Small intestine (tissue), 7 donors: ENCODE measurements at regions not wholly inside any gene's neighbourhood (a gene's known extent, or its start where the extent isn't known, plus 50 kb on each side); places are given as distances from the start of the nearest gene placed in this dataset.
"Not testable (repeated sequence)": the region's sequence is repeated elsewhere in the genome, so short reads cannot be mapped to it uniquely, and the experiment has no call there.

Experiments
- DNase-seq, 2 donors: peaks; one replicate each; pipeline versions ENCODE4 v3.0.0 to v3.0.0-alpha.2; 2013
- FAIRE-seq: peaks from 2 replicates; lab custom pipeline; 2012; peaks lifted over from hg19 to GRCh38; lab: Jason Lieb, UNC
- H3K27ac ChIP-seq, 3 donors: one replicate each; pipeline ENCODE4 v1.5.1; 2013; ENCODE audit warnings: low read length in 2 of 3, mild to moderate bottlenecking in 2 of 3, control low read depth in 1 of 3, inconsistent platforms in 1 of 3, low read depth in 1 of 3, moderate library complexity in 1 of 3
- H3K27me3 ChIP-seq, 3 donors: one replicate each; pipeline ENCODE4 v1.6.1; 2013; ENCODE audit warnings: low read length in 3 of 3, inconsistent platforms in 1 of 3; ENCODE audit not compliant: control insufficient read depth in 3 of 3, insufficient read depth in 3 of 3
- H3K36me3 ChIP-seq, 3 donors: one replicate each; pipeline ENCODE4 v1.6.1; 2013; ENCODE audit warnings: low read length in 3 of 3, inconsistent platforms in 1 of 3, low read depth in 1 of 3, mild to moderate bottlenecking in 1 of 3, moderate library complexity in 1 of 3; ENCODE audit not compliant: control insufficient read depth in 3 of 3, insufficient read depth in 2 of 3
- H3K4me1 ChIP-seq, 3 donors: one replicate each; pipeline ENCODE4 v1.6.1; 2013; ENCODE audit warnings: low read length in 2 of 3, inconsistent platforms in 1 of 3, low read depth in 1 of 3, mild to moderate bottlenecking in 1 of 3, moderate library complexity in 1 of 3; ENCODE audit not compliant: control insufficient read depth in 3 of 3, insufficient read depth in 2 of 3
- H3K4me3 ChIP-seq, 3 donors: one replicate each; pipeline ENCODE4 v1.5.1; 2013; ENCODE audit warnings: low read length in 3 of 3, control low read depth in 1 of 3, inconsistent platforms in 1 of 3, low read depth in 1 of 3, mild to moderate bottlenecking in 1 of 3, moderate library complexity in 1 of 3
- H3K9me3 ChIP-seq, 2 donors: one replicate each; pipeline ENCODE4 v1.6.1; 2013; ENCODE audit warnings: low read depth in 1 of 2, low read length in 1 of 2; ENCODE audit not compliant: control insufficient read depth in 2 of 2, insufficient read depth in 1 of 2
- WGBS, 3 donors: extraction: QIAGEN DNeasy Blood & Tissue Kit; methylation state at CpG; one replicate each; pipeline ENCODE4 v1.1.7; 2013; 5-methylcytosine and 5-hydroxymethylcytosine counted together
- donor health status: healthy with polysubstance abuse.
- donor health status: control.
- donor health status: control.
- donor health status: Bipolar disorder and iron deficiency.
- donor health status: healthy.

DNA sequence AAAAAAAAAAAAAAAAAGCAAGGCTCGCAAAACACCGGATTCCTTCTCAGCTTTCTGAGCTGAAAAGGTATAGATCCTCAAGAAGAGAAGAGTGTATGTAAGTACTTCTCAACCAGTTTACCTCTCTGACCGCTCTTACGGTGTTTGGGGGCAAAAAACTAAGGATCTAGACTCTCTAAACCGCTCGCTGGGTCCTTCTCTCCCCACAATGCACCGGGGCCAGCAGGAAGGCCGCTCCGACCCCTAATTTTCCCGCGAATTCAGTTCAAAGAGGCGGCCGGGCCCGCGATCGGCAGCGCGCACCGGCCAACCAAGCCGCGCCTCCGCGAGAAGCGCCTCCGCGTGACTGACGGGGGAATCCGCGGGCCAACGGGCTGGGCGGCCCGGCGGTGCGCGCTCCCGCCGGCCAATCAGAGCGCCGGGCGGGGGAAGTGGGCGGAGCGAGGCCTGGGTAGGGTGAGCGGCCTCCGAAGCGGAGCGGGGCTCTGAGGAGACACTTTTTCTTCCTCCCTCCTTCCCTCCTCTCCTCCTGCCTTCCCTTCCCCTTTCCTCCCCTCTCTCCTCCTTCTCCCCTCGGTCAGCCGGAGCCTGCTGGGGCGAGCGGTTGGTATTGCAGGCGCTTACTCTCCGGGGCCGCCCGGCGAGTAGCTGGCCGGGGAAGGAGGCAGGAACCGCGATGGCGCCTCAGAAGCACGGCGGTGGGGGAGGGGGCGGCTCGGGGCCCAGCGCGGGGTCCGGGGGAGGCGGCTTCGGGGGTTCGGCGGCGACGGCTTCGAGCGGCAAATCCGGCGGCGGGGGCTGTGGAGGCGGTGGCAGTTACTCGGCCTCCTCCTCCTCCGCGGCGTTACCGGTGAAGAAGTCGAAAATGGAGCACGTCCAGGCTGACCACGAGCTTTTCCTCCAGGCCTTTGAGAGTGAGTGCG, 93.0 kb downstream of the CRLF3 start:
- H3K27me3 ChIP-seq, H3K9me3 ChIP-seq, H3K4me1 ChIP-seq, H3K36me3 ChIP-seq, FAIRE-seq: not testable (repeated sequence)
- 0 to 1% (median 1%) methylated on average over 44 to 87 of the region's 87 CpGs for WGBS, 3 donors
- Histone ChIP-seq H3K27ac (peak overlapping the region; percentile 80 to 93 (median 92)), H3K4me3 (peak overlapping the region; percentile 69 to 97 (median 89))
- DNase-seq, result peak; percentile 77 to 86

DNA sequence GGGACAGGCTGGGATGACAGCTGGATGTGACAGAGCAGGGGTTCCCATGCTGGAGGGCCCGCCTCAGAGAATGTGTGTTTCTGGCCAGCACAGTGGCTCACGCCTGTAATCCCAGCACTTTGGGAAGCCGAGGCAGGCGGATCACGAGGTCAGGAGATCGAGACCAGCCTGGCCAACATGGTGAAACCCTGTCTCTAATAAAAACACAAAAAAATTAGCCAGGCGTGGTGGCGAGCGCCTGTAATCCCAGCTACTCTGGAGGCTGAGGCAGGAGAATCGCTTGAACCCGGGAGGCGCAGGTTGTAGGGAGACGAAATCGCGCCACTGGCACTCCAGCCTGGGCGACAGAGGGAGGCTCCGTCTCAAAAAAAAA, 93.7 kb downstream of the CRLF3 start:
- not testable (repeated sequence) for H3K27me3 ChIP-seq, DNase-seq, H3K36me3 ChIP-seq, H3K4me1 ChIP-seq, H3K9me3 ChIP-seq, FAIRE-seq
- peak overlapping the region in 2 of 3 donors; percentile 22 to 49 for H3K4me3 ChIP-seq
- WGBS, 3 donors, result 19 to 34% (median 32%) methylated on average over 17 of the region's 17 CpGs
- peak overlapping the region in 1 of 3 donors; percentile 62 for H3K27ac ChIP-seq

DNA sequence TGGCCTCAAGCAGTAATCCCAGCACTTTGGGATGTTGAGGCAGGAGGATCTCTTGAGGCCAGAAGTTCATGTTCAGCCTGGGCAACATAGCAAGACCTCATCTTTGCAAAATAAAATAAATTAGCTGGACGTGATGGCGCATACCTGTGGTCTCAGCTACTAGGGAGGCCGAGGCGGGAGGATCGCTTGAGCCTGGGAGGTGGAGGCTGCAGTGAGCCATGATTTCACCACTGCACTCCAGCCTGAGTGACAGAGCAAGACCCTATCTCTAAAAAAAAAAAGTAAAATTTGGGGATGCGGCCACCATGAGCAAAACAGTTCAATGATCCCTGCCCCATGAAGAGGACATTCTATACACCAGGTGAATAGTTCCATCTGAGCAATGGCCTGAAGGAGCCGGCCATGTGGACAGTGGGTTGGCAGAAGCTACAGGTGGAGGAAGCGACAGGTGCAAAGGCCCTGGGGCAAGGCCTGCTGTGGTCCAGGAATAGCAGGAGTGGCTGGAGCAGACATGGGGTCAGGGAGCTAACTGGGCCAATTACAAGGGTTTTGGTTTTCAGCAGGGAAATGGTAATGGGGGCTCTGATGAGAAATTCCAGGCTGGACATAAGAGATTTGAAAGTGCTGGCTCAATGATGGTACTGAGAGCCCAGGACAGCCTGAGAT, 94.2 kb downstream of the CRLF3 start:
- not testable (repeated sequence) for H3K27ac ChIP-seq, H3K4me1 ChIP-seq, H3K4me3 ChIP-seq, H3K9me3 ChIP-seq, FAIRE-seq, H3K36me3 ChIP-seq, DNase-seq, H3K27me3 ChIP-seq
- 97 to 99% (median 97%) methylated on average over 8 of the region's 8 CpGs for WGBS, 3 donors

DNA sequence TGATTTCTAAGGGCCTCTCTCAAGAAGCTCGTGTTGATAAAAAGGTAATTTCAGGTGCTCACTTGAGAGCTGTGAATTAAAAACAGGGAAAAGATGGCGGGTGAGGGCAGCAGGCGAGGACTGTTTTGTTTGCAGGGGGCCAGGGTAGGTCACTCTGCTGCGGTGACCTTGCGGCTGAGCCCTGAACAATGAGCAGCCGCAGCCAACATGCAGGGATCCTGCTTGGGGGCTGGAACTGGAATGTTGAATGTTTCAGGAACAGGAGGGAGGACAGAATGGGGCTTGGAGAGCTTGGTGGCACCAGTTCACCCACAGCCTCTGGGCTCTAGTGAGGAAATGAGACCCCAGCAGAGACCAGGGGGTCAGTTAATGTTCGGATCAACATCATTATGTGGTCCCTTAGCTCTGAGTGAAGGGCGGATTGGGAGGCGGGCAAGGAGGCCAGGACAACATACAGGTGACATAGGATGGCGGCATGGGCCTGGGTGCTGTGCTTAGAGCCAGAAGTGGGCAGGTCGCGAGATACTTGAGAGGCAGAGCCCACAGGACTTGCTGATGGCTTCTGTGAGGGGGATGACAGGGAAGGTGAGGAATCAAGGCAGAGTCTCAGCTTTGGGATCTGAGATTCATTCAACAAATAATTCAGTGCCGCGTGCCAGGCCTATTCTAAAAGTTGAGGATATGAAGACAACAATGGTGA, 94.9 kb downstream of the CRLF3 start:
- H3K36me3 ChIP-seq, H3K4me3 ChIP-seq, DNase-seq: not testable (repeated sequence)

DNA sequence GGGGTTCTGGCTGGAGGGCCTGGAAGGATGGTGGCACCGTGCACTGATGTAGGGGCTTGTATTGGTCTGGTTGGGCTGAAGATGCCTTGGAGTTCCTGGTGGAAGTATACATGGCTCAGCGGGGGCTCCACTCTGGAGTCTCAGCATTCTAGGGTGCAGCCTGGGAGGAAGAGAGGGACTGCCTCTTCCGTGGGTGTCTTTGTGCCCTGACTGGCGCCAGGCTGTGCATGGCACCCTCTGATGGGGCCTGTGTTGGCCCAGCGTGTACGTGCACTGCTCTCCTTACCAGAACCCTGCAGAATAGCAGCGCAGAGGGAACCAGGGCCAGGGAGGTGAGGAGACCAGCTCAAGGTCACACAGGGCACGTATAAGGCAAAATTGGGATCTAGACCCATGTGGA, 97.0 kb downstream of the CRLF3 start:
- not testable (repeated sequence) for DNase-seq, H3K4me1 ChIP-seq
- WGBS, 3 donors, result 89 to 94% (median 92%) methylated on average over 7 to 8 of the region's 8 CpGs

More for the DNA sequence above, 94.9 kb downstream of the CRLF3 start:
- H3K4me1 ChIP-seq, H3K27ac ChIP-seq, H3K27me3 ChIP-seq, H3K9me3 ChIP-seq, FAIRE-seq: not testable (repeated sequence)
- 92 to 96% (median 94%) methylated on average over 14 of the region's 14 CpGs for WGBS, 3 donors

DNA sequence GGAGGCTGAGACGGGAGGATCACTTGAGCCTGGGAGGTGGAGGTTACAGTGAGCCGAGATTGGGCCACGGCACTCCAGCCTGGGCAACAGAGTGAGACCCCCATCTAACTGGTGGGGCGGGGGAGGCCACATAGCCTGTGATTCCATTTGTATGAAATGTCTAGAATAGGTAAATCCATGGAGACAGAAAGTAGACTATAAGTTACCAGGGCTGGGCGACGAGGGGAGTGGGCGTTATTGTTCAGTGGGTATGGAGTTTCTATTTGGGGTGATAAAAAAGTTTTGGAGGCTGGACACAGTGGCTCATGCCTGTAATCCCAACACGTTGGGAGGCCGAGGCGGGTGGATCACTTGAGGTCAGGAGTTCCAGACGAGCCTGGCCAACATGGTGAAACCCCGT, 97.8 kb downstream of the CRLF3 start:
- not testable (repeated sequence) for DNase-seq, H3K27ac ChIP-seq, H3K36me3 ChIP-seq, H3K4me3 ChIP-seq, H3K9me3 ChIP-seq, H3K27me3 ChIP-seq, H3K4me1 ChIP-seq, FAIRE-seq
- 92 to 93% (median 93%) methylated on average over 12 of the region's 12 CpGs for WGBS, 3 donors

More for the DNA sequence above, 97.0 kb downstream of the CRLF3 start:
- not testable (repeated sequence) for H3K36me3 ChIP-seq, H3K4me3 ChIP-seq, H3K27me3 ChIP-seq, FAIRE-seq, H3K9me3 ChIP-seq, H3K27ac ChIP-seq

DNA sequence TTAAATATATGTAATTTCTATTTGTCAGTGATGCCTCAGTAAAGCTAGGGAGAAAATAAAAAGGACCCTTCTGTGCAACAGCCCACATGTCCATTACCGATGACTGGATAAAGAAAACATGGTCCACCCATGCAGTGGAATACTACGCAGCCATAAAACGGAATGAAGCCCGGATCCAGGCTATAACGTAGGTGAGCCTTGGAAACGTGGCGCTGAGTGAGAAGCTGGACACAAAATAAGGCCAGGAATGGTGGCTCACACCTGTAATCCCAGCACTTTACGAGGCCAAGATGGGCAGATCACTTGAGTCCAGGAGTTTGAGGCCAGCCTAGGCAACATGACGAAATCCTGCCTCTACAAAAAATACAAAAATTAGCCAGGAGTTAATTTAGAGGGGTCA, 98.2 kb downstream of the CRLF3 start:
- not testable (repeated sequence) for H3K9me3 ChIP-seq, H3K4me3 ChIP-seq, H3K4me1 ChIP-seq, H3K27me3 ChIP-seq, H3K36me3 ChIP-seq, FAIRE-seq, DNase-seq, H3K27ac ChIP-seq
- 97% methylated on average over 9 of the region's 9 CpGs for WGBS, 3 donors

DNA sequence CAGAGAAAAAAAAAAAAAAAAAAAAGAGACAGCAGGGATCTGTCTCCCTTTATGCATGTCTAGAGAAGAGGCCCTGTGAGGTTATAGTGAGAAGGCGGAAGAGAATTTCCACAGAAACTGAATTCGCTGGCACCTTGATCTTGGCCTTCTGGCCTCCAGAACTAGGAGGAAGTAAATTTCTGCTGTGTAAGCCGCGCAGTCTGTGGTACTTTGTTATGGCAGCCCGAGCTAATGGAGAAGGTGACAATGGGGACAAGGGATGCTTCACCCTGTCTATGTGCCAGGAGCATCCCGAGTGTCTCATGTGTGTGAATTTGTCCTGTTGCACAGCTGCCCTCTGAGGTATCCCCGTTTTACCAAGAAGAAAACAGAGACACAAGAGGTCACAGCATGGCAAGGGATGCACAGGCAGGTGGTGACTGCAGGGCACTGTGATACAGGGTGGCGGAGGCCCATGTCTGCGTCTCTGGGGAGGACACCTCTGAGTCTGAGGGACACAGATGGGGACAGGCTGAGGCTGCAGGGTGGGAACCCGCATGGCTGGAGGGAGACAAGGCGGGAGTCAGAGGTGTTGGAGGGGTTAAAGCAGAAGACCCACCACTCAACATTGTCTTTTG, 100.3 kb downstream of the CRLF3 start:
- H3K36me3 ChIP-seq, H3K27ac ChIP-seq, H3K9me3 ChIP-seq, DNase-seq, H3K4me3 ChIP-seq, H3K4me1 ChIP-seq, FAIRE-seq, H3K27me3 ChIP-seq: not testable (repeated sequence)
- WGBS, 3 donors, result 90 to 97% (median 91%) methylated on average over 10 to 11 of the region's 11 CpGs
